ENCODE measurements at regions not wholly inside any gene's neighbourhood (a gene's known extent, or its start where the extent isn't known, plus 50 kb on each side); places are given as distances from the start of the nearest gene placed in this dataset.

DNA sequence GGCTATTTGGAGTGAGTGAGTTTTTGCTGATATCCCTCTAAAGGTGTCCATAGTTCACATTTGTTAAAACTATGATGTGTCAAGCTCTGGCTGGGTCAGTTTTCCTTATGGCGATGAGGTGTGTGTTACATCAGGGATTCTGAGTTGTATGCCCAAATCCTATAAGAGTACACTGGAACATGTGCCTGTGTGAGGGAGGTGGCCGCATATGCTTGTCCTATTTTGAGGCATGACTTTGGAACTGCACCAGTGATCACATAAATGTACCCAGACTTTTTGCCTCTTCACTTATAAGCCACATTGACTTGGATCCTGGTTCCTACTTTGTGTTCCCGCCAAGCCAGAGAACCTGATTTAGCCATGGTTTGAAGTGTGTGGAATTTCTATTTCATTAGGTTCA lies 140.3 kb upstream of the RXFP2 start:
- TF ChIP-seq YY1 (IDR thresholded peaks at IDR 0.05; ENCODE audit: low read depth) (no peak), EP300 (IDR thresholded peaks at IDR 0.05; ENCODE audit: borderline replicate concordance) (no peak), TAF1 (IDR thresholded peaks at IDR 0.05; ENCODE audit: low read depth) (no peak), RAD21 (IDR thresholded peaks at IDR 0.05; ENCODE audit: low read depth) (no peak)
